Peyer's patch (tissue), 4 donors: ENCODE measurements at regions not wholly inside any gene's neighbourhood (a gene's known extent, or its start where the extent isn't known, plus 50 kb on each side); places are given as distances from the start of the nearest gene placed in this dataset.

ENCODE experiments used
- DNase-seq, 3 donors: peaks; one replicate each; pipeline ENCODE4 v3.0.0-alpha.2; 2017 to 2019
- H3K27ac ChIP-seq, 4 donors: fragments of 200-600 bp; sonication (generic); one replicate each; pipeline ENCODE4 v1.5.1; 2016 to 2019
- H3K27me3 ChIP-seq, 2 donors: fragments of 200-600 bp; sonication (generic); one replicate each; pipeline ENCODE4 v1.5.1; 2019
- H3K36me3 ChIP-seq, 3 donors: fragments of 200-600 bp; sonication (generic); one replicate each; pipeline ENCODE4 v1.5.1; 2016 to 2019
- H3K4me1 ChIP-seq, 4 donors: fragments of 200-600 bp; sonication (generic); one replicate each; pipeline ENCODE4 v1.5.1; 2016 to 2019
- H3K4me3 ChIP-seq, 4 donors: fragments of 200-600 bp; sonication (generic); 1 replicate in 3 of 4; 2 replicates in 1 of 4; pipeline ENCODE4 v1.5.1; 2016 to 2019; ENCODE audit warnings: mild to moderate bottlenecking in 1 of 4
- H3K9me3 ChIP-seq, 4 donors: fragments of 200-600 bp; sonication (generic); one replicate each; pipeline ENCODE4 v1.5.1; 2016 to 2019; ENCODE audit warnings: mild to moderate bottlenecking in 1 of 4
- CTCF ChIP-seq, 6 experiments: fragments of 450-650 bp in 4 of 6; fragments of 200-600 bp in 2 of 6; sonication (generic) in 1 of 6; IDR thresholded peaks; one replicate each; pipeline ENCODE4 v1.5.1; 2017 to 2019; ENCODE audit warnings: antibody characterized with exemption in 6 of 6, mild to moderate bottlenecking in 3 of 6, moderate library complexity in 1 of 6
- POLR2A ChIP-seq, 2 donors: fragments of 450-650 bp; IDR thresholded peaks; one replicate each; pipeline ENCODE4 v1.5.1; 2017; ENCODE audit warnings: antibody characterized with exemption in 2 of 2, mild to moderate bottlenecking in 2 of 2, moderate library complexity in 2 of 2

- TF ChIP-seq POLR2A (IDR thresholded peaks at IDR 0.05) (no peak), CTCF (IDR thresholded peaks at IDR 0.05) (no peak)
- Histone ChIP-seq H3K9me3 (no peaks in the 10 kb centered on the region), H3K27me3 (no peaks in the 10 kb centered on the region), H3K27ac (peak overlapping the region in 2 of 4 donors; percentile 13 to 70), H3K36me3 (no peaks in the 10 kb centered on the region), H3K4me3 (no peak overlapping the region), H3K4me1 (peaks cover 0 to 35% (median under 1%) of the 10 kb centered on the region in 4 donors)
- DNase-seq: no peak
These were observed 51.8 kb upstream of the LYST start for GRCh38 chr1:235918465-235918864.

- TF ChIP-seq CTCF (IDR thresholded peaks at IDR 0.05) (no peak), POLR2A (IDR thresholded peaks at IDR 0.05) (no peak)
- H3K4me1 ChIP-seq: peaks cover 0 to 31% (median 0%) of the 10 kb centered on the region in 4 donors
These were observed 51.3 kb upstream of the LYST start for GRCh38 chr1:235918032-235918431.

GRCh38 chr1:235917267-235917811 is 50.6 kb upstream of the LYST start:
- no peaks in the 10 kb centered on the region for H3K36me3 ChIP-seq
- H3K4me1 ChIP-seq: peaks cover 0 to 31% (median 0%) of the 10 kb centered on the region in 4 donors
- no peak for TF ChIP-seq POLR2A (IDR thresholded peaks at IDR 0.05)
- TF ChIP-seq CTCF (IDR thresholded peaks at IDR 0.05): no peak
- H3K9me3 ChIP-seq: no peaks in the 10 kb centered on the region
- peak overlapping the region; percentile 2 to 70 (median 36) for H3K27ac ChIP-seq
- peak in 2 of 3 donors; percentile 30 to 76 for DNase-seq
- H3K27me3 ChIP-seq: no peaks in the 10 kb centered on the region
- no peak overlapping the region for H3K4me3 ChIP-seq

More at GRCh38 chr1:235918032-235918431, 51.3 kb upstream of the LYST start:
- Histone ChIP-seq H3K4me3 (no peak overlapping the region), H3K36me3 (no peaks in the 10 kb centered on the region), H3K27ac (peak overlapping the region in 2 of 4 donors; percentile 13 to 70), H3K27me3 (no peaks in the 10 kb centered on the region), H3K9me3 (no peaks in the 10 kb centered on the region)
- DNase-seq: no peak
